GM23338 (cell line): ENCODE measurements at regions not wholly inside any gene's neighbourhood (a gene's known extent, or its start where the extent isn't known, plus 50 kb on each side); places are given as distances from the start of the nearest gene placed in this dataset.
A peak's percentile ranks its signal among the peaks of the same experiment; 100 is the strongest.

Experiments used
- ATAC-seq: fragments of 200-7000 bp; cut with Tn5 transposase; 3 replicates; pipeline ENCODE4 v1.9.1; 2020
- DNase-seq: peaks from one replicate; pipeline ENCODE4 v3.0.0-alpha.2; 2015; ENCODE audit warnings: low spot score
- H2AFZ ChIP-seq: fragments of 200-600 bp; sonication (generic); 2 replicates; pipeline ENCODE4 v1.8.0; 2016; ENCODE audit warnings: antibody characterized with exemption, mild to moderate bottlenecking, moderate library complexity
- H3F3A ChIP-seq: fragments of 200-600 bp; sonication (generic); replicated peaks from 2 replicates; pipeline ENCODE4 v1.8.0; 2017; ENCODE audit warnings: antibody characterized with exemption, mixed run types, low read depth
- H3K27ac ChIP-seq: fragments of 200-600 bp; sonication (generic); 2 replicates; pipeline ENCODE4 v1.6.1; 2016; ENCODE audit warnings: low read depth
- H3K27me3 ChIP-seq: fragments of 200-600 bp; sonication (generic); 2 replicates; pipeline ENCODE4 v1.8.0; 2016; ENCODE audit warnings: mild to moderate bottlenecking, mixed run types, moderate library complexity; ENCODE audit not compliant: insufficient read depth
- H3K36me3 ChIP-seq: fragments of 200-600 bp; sonication (generic); 2 replicates; pipeline ENCODE4 v1.8.0; 2016; ENCODE audit warnings: mild to moderate bottlenecking; ENCODE audit not compliant: insufficient read depth
- H3K4me1 ChIP-seq: fragments of 200-600 bp; sonication (generic); 2 replicates; pipeline ENCODE4 v1.8.0; 2016; ENCODE audit warnings: mild to moderate bottlenecking, moderate library complexity; ENCODE audit not compliant: insufficient read depth
- H3K4me2 ChIP-seq: fragments of 200-600 bp; sonication (generic); 2 replicates; pipeline ENCODE4 v1.7.1; 2017; ENCODE audit warnings: mixed run types
- H3K4me3 ChIP-seq: fragments of 200-600 bp; sonication (generic); 2 replicates; pipeline ENCODE4 v1.6.1; 2016; ENCODE audit warnings: mixed run types
- H3K79me2 ChIP-seq: fragments of 200-600 bp; sonication (generic); replicated peaks from 2 replicates; pipeline ENCODE4 v1.8.0; 2017; ENCODE audit warnings: mild to moderate bottlenecking; ENCODE audit not compliant: insufficient read depth
- H3K9me2 ChIP-seq: fragments of 200-600 bp; sonication (generic); 2 replicates; pipeline ENCODE4 v1.8.0; 2017; ENCODE audit not compliant: insufficient read depth
- H4K20me1 ChIP-seq: fragments of 200-600 bp; sonication (generic); replicated peaks from 2 replicates; pipeline ENCODE4 v1.8.0; 2017; ENCODE audit warnings: mild to moderate bottlenecking; ENCODE audit not compliant: insufficient read depth
- H3K27ac Mint-ChIP-seq: 2 replicates; pipeline ENCODE4 v1.8.0; 2020; ENCODE audit warnings: inconsistent platforms, mild to moderate bottlenecking, moderate library complexity, mixed read lengths
- H3K27me3 Mint-ChIP-seq: 3 replicates; pipeline ENCODE4 v1.8.0; 2022; ENCODE audit warnings: low read depth, mild to moderate bottlenecking, moderate library complexity, mixed read lengths, inconsistent platforms; ENCODE audit not compliant: insufficient read depth, poor library complexity
- H3K36me3 Mint-ChIP-seq: 3 replicates; pipeline ENCODE4 v1.8.0; 2021; ENCODE audit warnings: low read depth, mild to moderate bottlenecking, inconsistent platforms, moderate library complexity, mixed read lengths
- H3K4me1 Mint-ChIP-seq: 3 replicates; pipeline ENCODE4 v1.8.0; 2020; ENCODE audit warnings: mild to moderate bottlenecking, inconsistent platforms, mixed read lengths
- H3K4me3 Mint-ChIP-seq: 3 replicates; pipeline ENCODE4 v1.8.0; 2021; ENCODE audit warnings: moderate library complexity, mild to moderate bottlenecking, inconsistent platforms, mixed read lengths
- H3K9me3 Mint-ChIP-seq: 3 replicates; pipeline ENCODE4 v1.8.0; 2020; ENCODE audit warnings: moderate library complexity, mild to moderate bottlenecking, inconsistent platforms, mixed read lengths
- CREB1 ChIP-seq: fragments of 250-450 bp; sonication (Bioruptor Pico); IDR thresholded peaks from 2 replicates; pipeline ENCODE4 v1.5.0; 2020; ENCODE audit warnings: low read depth, mild to moderate bottlenecking, moderate library complexity
- EZH2 ChIP-seq: fragments of 200-600 bp; sonication (generic); IDR thresholded peaks from one replicate; pipeline ENCODE4 v1.8.0; 2017; ENCODE audit warnings: antibody characterized with exemption, mild to moderate bottlenecking, low read depth; ENCODE audit not compliant: unreplicated experiment
- EZH2phosphoT487 ChIP-seq: fragments of 200-600 bp; sonication (generic); IDR thresholded peaks from one replicate; pipeline ENCODE4 v1.8.1; 2018; ENCODE audit warnings: antibody characterized with exemption; ENCODE audit not compliant: unreplicated experiment
- STAT1 ChIP-seq: IDR thresholded peaks from one replicate; pipeline ENCODE4 v1.6.1; 2016; ENCODE audit warnings: antibody characterized with exemption; ENCODE audit not compliant: unreplicated experiment
- ZNF331 ChIP-seq: fragments of 250-450 bp; sonication (Bioruptor Pico); IDR thresholded peaks from 2 replicates; pipeline ENCODE4 v1.5.0; 2020; ENCODE audit warnings: low read depth, mild to moderate bottlenecking, moderate library complexity
- TF ChIP-seq, protein P1 (sequence below): IDR thresholded peaks from one replicate; pipeline ENCODE4 v1.6.1; 2018; ENCODE audit warnings: antibody characterized with exemption; ENCODE audit not compliant: unreplicated experiment
- TF ChIP-seq, protein P2 (sequence below): IDR thresholded peaks from 2 replicates; pipeline ENCODE4 v1.6.1; 2016; ENCODE audit warnings: antibody characterized with exemption
- TF ChIP-seq, protein P3 (sequence below), 2 experiments: fragments of 200-600 bp in 1 of 2; sonication (generic) in 1 of 2; conservative IDR thresholded peaks; 2 replicates each; pipeline versions ENCODE4 v1.5.1 to v1.6.1; 2016 to 2017; ENCODE audit warnings: antibody characterized with exemption in 2 of 2, low read depth in 2 of 2, mild to moderate bottlenecking in 2 of 2, moderate library complexity in 1 of 2

DNA sequence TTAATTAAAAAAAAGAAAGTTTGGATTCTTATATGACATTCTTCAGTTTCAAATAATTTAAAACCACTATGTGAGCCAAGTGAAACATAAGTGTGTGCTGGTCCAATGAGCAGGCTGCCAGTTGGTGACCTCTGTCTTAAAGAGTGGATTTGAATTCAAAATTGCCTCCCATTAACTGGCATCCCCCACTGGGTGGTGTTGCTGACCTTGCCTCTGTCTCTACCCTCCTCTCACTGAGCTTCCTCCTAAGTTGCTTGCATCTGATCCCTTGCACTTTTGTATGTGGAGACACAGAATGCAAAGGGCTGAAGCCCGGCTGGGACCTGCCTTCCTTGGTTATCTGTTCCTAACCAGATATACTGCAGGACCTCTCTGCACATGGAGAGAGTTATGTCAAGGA is 160.6 kb downstream of the CYLD start:
- DNase-seq = peak; percentile 19
- H3K9me3 Mint-ChIP-seq = no peaks in the 10 kb centered on the region; the same call in 1 of the 3 replicates
- H3K4me1 Mint-ChIP-seq = peaks cover 3% of the 10 kb centered on the region
- H3K36me3 Mint-ChIP-seq = no peaks in the 10 kb centered on the region
- TF ChIP-seq STAT1 = no peak
- TF ChIP-seq, protein P1, sequence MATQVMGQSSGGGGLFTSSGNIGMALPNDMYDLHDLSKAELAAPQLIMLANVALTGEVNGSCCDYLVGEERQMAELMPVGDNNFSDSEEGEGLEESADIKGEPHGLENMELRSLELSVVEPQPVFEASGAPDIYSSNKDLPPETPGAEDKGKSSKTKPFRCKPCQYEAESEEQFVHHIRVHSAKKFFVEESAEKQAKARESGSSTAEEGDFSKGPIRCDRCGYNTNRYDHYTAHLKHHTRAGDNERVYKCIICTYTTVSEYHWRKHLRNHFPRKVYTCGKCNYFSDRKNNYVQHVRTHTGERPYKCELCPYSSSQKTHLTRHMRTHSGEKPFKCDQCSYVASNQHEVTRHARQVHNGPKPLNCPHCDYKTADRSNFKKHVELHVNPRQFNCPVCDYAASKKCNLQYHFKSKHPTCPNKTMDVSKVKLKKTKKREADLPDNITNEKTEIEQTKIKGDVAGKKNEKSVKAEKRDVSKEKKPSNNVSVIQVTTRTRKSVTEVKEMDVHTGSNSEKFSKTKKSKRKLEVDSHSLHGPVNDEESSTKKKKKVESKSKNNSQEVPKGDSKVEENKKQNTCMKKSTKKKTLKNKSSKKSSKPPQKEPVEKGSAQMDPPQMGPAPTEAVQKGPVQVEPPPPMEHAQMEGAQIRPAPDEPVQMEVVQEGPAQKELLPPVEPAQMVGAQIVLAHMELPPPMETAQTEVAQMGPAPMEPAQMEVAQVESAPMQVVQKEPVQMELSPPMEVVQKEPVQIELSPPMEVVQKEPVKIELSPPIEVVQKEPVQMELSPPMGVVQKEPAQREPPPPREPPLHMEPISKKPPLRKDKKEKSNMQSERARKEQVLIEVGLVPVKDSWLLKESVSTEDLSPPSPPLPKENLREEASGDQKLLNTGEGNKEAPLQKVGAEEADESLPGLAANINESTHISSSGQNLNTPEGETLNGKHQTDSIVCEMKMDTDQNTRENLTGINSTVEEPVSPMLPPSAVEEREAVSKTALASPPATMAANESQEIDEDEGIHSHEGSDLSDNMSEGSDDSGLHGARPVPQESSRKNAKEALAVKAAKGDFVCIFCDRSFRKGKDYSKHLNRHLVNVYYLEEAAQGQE = no peak
- TF ChIP-seq, protein P2, sequence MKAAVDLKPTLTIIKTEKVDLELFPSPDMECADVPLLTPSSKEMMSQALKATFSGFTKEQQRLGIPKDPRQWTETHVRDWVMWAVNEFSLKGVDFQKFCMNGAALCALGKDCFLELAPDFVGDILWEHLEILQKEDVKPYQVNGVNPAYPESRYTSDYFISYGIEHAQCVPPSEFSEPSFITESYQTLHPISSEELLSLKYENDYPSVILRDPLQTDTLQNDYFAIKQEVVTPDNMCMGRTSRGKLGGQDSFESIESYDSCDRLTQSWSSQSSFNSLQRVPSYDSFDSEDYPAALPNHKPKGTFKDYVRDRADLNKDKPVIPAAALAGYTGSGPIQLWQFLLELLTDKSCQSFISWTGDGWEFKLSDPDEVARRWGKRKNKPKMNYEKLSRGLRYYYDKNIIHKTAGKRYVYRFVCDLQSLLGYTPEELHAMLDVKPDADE = no peak
- TF ChIP-seq, protein P3, sequence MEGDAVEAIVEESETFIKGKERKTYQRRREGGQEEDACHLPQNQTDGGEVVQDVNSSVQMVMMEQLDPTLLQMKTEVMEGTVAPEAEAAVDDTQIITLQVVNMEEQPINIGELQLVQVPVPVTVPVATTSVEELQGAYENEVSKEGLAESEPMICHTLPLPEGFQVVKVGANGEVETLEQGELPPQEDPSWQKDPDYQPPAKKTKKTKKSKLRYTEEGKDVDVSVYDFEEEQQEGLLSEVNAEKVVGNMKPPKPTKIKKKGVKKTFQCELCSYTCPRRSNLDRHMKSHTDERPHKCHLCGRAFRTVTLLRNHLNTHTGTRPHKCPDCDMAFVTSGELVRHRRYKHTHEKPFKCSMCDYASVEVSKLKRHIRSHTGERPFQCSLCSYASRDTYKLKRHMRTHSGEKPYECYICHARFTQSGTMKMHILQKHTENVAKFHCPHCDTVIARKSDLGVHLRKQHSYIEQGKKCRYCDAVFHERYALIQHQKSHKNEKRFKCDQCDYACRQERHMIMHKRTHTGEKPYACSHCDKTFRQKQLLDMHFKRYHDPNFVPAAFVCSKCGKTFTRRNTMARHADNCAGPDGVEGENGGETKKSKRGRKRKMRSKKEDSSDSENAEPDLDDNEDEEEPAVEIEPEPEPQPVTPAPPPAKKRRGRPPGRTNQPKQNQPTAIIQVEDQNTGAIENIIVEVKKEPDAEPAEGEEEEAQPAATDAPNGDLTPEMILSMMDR (conservative IDR thresholded peaks at IDR 0.05; ENCODE audit: low read depth in 2 of 2) = peak in 1 of 2 experiments; percentile 53; a peak in 2 of 4 replicates
- no peak for TF ChIP-seq CREB1 (CRISPR knock-in tag)
- 0 out of 2 replicates have a peak, but pooled peaks cover 8% of the 10 kb centered on the region for H3K9me2 ChIP-seq
- no peaks in the 10 kb centered on the region for H4K20me1 ChIP-seq
- no peak overlapping the region for H3K27ac ChIP-seq
- no peaks in the 10 kb centered on the region for H3K27me3 Mint-ChIP-seq
- no peaks in the 10 kb centered on the region for H3F3A ChIP-seq
- H3K36me3 ChIP-seq = no peaks in the 10 kb centered on the region
- no peaks in the 10 kb centered on the region for H3K27me3 ChIP-seq
- H3K4me1 ChIP-seq = no peaks in the 10 kb centered on the region
- no peak overlapping the region for H3K4me3 ChIP-seq
- H3K4me2 ChIP-seq = no peak overlapping the region
- no peak overlapping the region for H3K4me3 Mint-ChIP-seq
- H2AFZ ChIP-seq = no peak overlapping the region
- peak; percentile 50 for ATAC-seq
- H3K27ac Mint-ChIP-seq = no peak overlapping the region
- no peaks in the 10 kb centered on the region for H3K79me2 ChIP-seq

DNA sequence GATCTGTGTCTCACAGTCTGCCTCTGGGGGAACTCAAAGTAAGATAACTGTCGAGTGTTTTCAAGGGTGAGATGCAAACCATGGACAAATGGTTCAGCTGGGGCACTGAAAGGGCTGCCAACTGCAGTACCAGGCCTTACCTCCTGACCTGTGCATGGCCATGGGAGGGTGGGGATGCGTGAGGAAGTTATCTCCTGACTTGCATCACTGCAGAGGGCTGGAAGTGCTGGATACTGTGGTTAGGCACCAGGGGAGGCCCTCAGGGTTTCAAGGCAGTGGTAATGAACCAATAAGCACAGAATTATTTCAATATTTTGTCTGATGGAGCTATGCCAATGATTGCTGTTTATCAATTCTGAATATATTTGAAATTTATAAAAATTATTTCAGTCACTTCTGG is 159.2 kb downstream of the CYLD start:
- Histone ChIP-seq H3K27me3 (no peaks in the 10 kb centered on the region), H3K4me3 (no peak overlapping the region), H3K9me2 (0 out of 2 replicates have a peak, but pooled peaks cover 11% of the 10 kb centered on the region), H3F3A (no peaks in the 10 kb centered on the region), H3K36me3 (no peaks in the 10 kb centered on the region), H4K20me1 (no peaks in the 10 kb centered on the region), H3K27ac (no peak overlapping the region), H3K79me2 (no peaks in the 10 kb centered on the region), H2AFZ (no peak overlapping the region), H3K4me1 (no peaks in the 10 kb centered on the region), H3K4me2 (no peak overlapping the region)
- no peaks in the 10 kb centered on the region for H3K4me1 Mint-ChIP-seq
- no peak overlapping the region for H3K4me3 Mint-ChIP-seq
- peaks cover 4% of the 10 kb centered on the region; the same call in 1 of the 3 replicates for H3K9me3 Mint-ChIP-seq
- DNase-seq = no peak
- peak; percentile 41; the same call in 2 of the 3 replicates for ATAC-seq
- no peaks in the 10 kb centered on the region for H3K36me3 Mint-ChIP-seq
- H3K27me3 Mint-ChIP-seq = no peaks in the 10 kb centered on the region
- no peak overlapping the region for H3K27ac Mint-ChIP-seq
- TF ChIP-seq, protein P1 = no peak
- TF ChIP-seq CREB1 (CRISPR knock-in tag) (no peak), EZH2 (no peak), EZH2phosphoT487 (no peak), ZNF331 (CRISPR knock-in tag) (no peak)
- TF ChIP-seq, protein P3 (conservative IDR thresholded peaks at IDR 0.05; ENCODE audit: low read depth in 2 of 2) = no peak
